OCI-LY7 (cell line): ENCODE measurements at regions not wholly inside any gene's neighbourhood (a gene's known extent, or its start where the extent isn't known, plus 50 kb on each side); places are given as distances from the start of the nearest gene placed in this dataset.

ENCODE experiments used
- BruUV-seq: library from RNA; stranded (reverse); fragments of 400-500 nt; replicated peaks from 2 replicates; lab custom pipeline; 2021; lab: Mats Ljungman, UMichigan
- CTCF ChIA-PET: fragments of 300-600 bp; sonication (Branson Sonifier 250); formaldehyde crosslinking; loops from one replicate; lab custom pipeline; 2022; ENCODE audit warnings: antibody characterized with exemption; ENCODE audit not compliant: unreplicated experiment; lab: Charles Lee
- POLR2A ChIA-PET: fragments of 300-600 bp; sonication (Branson Sonifier 250); formaldehyde crosslinking; loops from one replicate; lab custom pipeline; 2022; ENCODE audit warnings: antibody characterized with exemption; lab: Charles Lee
- DNase-seq: peaks from one replicate; pipeline ENCODE4 v3.0.0-alpha.2; 2015; ENCODE audit warnings: low spot score
- H2AFZ ChIP-seq: fragments of 200-600 bp; sonication (generic), shearing (Covaris generic); 2 replicates; pipeline ENCODE4 v1.6.1; 2014; ENCODE audit warnings: mild to moderate bottlenecking, antibody characterized with exemption, low read length, moderate library complexity
- H3K27ac ChIP-seq: fragments of 200-600 bp; sonication (generic); 2 replicates; pipeline ENCODE4 v1.5.1; 2014; ENCODE audit warnings: mixed run types, low read depth, mild to moderate bottlenecking, moderate library complexity, low read length, inconsistent platforms; ENCODE audit not compliant: poor library complexity, severe bottlenecking
- H3K36me3 ChIP-seq: fragments of 200-600 bp; sonication (generic); 2 replicates; pipeline ENCODE4 v1.6.1; 2014; ENCODE audit warnings: mild to moderate bottlenecking, antibody characterized with exemption, low read length, moderate library complexity, mixed read lengths; ENCODE audit not compliant: insufficient read depth
- H3K4me1 ChIP-seq: fragments of 200-600 bp; sonication (generic); 2 replicates; pipeline ENCODE4 v1.5.1; 2014; ENCODE audit warnings: mild to moderate bottlenecking, low read length; ENCODE audit not compliant: insufficient read depth, poor library complexity, severe bottlenecking
- H3K4me2 ChIP-seq: fragments of 200-600 bp; sonication (generic); 2 replicates; pipeline ENCODE4 v1.6.1; 2014; ENCODE audit warnings: mild to moderate bottlenecking, low read length
- H3K4me3 ChIP-seq: fragments of 200-600 bp; sonication (generic); 2 replicates; pipeline ENCODE4 v1.5.1; 2014; ENCODE audit warnings: mild to moderate bottlenecking, low read depth, low read length; ENCODE audit not compliant: poor library complexity, severe bottlenecking
- H3K79me2 ChIP-seq: fragments of 200-600 bp; sonication (generic); 2 replicates; pipeline ENCODE4 v1.6.1; 2016; ENCODE audit warnings: low read depth, mild to moderate bottlenecking, low read length, moderate library complexity, mixed read lengths; ENCODE audit not compliant: insufficient read depth
- H3K9me2 ChIP-seq: fragments of 200-600 bp; sonication (generic); 2 replicates; pipeline ENCODE4 v1.6.1; 2016; ENCODE audit warnings: mild to moderate bottlenecking, low read length, mixed read lengths; ENCODE audit not compliant: insufficient read depth
- H3K9me3 ChIP-seq: fragments of 200-600 bp; sonication (generic); 2 replicates; pipeline ENCODE4 v1.6.1; 2014; ENCODE audit warnings: mild to moderate bottlenecking, mixed run types, low read length, mixed read lengths
- H4K20me1 ChIP-seq: fragments of 200-600 bp; sonication (generic); 2 replicates; pipeline ENCODE4 v1.6.1; 2014; ENCODE audit warnings: mild to moderate bottlenecking, antibody characterized with exemption, low read length, moderate library complexity, mixed read lengths; ENCODE audit not compliant: insufficient read depth
- EZH2phosphoT487 ChIP-seq: fragments of 200-600 bp; sonication (generic); IDR thresholded peaks from 2 replicates; pipeline ENCODE4 v1.6.1; 2018; ENCODE audit warnings: low read depth, borderline replicate concordance, mild to moderate bottlenecking, mixed run types, antibody characterized with exemption, low read length, moderate library complexity, mixed read lengths
- intact Hi-C: fragments of 100-400 bp; cut with micrococcal nuclease; formaldehyde crosslinking; loops from one replicate; pipeline ENCODE4 v1.10.0; 2022; ENCODE audit not compliant: unreplicated experiment
- TF ChIP-seq, protein P1 (sequence below): fragments of 200-600 bp; sonication (generic); conservative IDR thresholded peaks from 2 replicates; pipeline ENCODE4 v1.5.1; 2014; ENCODE audit warnings: mild to moderate bottlenecking, antibody characterized with exemption, low read length, moderate library complexity, mixed read lengths

DNA sequence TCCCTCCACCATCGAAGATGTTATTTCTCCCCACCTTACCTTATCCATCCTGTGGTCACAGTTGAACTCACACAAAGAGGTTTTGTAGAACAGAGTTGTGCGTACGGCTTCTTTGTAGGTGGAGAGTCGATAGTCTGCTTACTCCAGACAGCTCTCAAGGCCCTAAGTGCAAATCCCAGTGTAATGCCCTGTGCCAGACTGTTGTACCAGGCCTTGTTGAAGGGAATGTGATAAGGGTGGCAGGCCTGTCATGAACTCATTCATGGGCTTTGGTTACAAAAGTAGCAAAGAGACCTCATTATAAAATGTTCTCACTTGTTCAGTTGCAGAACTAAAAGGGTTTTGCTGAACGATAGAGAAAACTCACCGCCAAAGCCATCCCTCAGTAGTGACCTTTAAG lies 288.7 kb upstream of the CADM1 start:
- Histone ChIP-seq H3K4me1 (no peaks in the 10 kb centered on the region), H3K27ac (no peak overlapping the region), H3K4me3 (no peak overlapping the region), H3K9me3 (no peaks in the 10 kb centered on the region), H3K79me2 (no peaks in the 10 kb centered on the region), H3K9me2 (no peaks in the 10 kb centered on the region), H4K20me1 (no peaks in the 10 kb centered on the region), H3K4me2 (no peak overlapping the region), H2AFZ (no peak overlapping the region), H3K36me3 (no peaks in the 10 kb centered on the region)
- BruUV-seq = no TSS peak
- CTCF ChIA-PET = no interaction called here
- intact Hi-C loops = no loop called here
- TF ChIP-seq, protein P1, sequence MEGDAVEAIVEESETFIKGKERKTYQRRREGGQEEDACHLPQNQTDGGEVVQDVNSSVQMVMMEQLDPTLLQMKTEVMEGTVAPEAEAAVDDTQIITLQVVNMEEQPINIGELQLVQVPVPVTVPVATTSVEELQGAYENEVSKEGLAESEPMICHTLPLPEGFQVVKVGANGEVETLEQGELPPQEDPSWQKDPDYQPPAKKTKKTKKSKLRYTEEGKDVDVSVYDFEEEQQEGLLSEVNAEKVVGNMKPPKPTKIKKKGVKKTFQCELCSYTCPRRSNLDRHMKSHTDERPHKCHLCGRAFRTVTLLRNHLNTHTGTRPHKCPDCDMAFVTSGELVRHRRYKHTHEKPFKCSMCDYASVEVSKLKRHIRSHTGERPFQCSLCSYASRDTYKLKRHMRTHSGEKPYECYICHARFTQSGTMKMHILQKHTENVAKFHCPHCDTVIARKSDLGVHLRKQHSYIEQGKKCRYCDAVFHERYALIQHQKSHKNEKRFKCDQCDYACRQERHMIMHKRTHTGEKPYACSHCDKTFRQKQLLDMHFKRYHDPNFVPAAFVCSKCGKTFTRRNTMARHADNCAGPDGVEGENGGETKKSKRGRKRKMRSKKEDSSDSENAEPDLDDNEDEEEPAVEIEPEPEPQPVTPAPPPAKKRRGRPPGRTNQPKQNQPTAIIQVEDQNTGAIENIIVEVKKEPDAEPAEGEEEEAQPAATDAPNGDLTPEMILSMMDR = no peak
- no peak for TF ChIP-seq EZH2phosphoT487
- no peak for DNase-seq
- POLR2A ChIA-PET = no interaction called here

DNA sequence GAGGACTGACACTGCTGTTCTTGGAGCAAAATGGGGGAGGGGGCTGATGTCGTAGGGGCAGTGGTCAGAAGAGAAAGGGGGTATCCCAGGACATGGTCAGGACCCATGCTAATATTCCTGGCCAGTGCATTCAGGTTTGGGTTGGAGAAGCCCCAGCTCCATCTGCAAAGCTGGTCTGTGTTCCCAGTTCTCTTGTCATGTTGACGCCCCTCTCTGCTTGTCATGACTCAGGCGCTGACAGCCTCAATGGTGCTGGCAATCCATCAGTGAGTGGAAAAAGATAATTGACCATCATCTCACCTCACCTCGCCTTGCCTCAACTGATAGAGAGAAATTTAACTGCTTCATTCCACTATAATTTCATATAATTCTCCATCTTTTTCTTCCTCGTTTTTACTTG lies 283.1 kb upstream of the CADM1 start:
- Histone ChIP-seq H3K27ac (no peak overlapping the region), H3K79me2 (no peaks in the 10 kb centered on the region), H3K9me3 (no peaks in the 10 kb centered on the region), H3K4me2 (no peak overlapping the region), H3K9me2 (no peaks in the 10 kb centered on the region), H3K4me3 (no peak overlapping the region), H4K20me1 (no peaks in the 10 kb centered on the region), H3K36me3 (no peaks in the 10 kb centered on the region), H3K4me1 (no peaks in the 10 kb centered on the region), H2AFZ (no peak overlapping the region)
- BruUV-seq = no TSS peak
- DNase-seq = no peak
- TF ChIP-seq EZH2phosphoT487 = no peak
- TF ChIP-seq, protein P1 = no peak
- ChIA-PET POLR2A (interaction anchor here (0.7 kb wide), 1 partner anchor 23 kb away, joined by 3 read pairs; no protein-coding TSS in a partner anchor), CTCF (no interaction called here)
- intact Hi-C loops = no loop called here

DNA sequence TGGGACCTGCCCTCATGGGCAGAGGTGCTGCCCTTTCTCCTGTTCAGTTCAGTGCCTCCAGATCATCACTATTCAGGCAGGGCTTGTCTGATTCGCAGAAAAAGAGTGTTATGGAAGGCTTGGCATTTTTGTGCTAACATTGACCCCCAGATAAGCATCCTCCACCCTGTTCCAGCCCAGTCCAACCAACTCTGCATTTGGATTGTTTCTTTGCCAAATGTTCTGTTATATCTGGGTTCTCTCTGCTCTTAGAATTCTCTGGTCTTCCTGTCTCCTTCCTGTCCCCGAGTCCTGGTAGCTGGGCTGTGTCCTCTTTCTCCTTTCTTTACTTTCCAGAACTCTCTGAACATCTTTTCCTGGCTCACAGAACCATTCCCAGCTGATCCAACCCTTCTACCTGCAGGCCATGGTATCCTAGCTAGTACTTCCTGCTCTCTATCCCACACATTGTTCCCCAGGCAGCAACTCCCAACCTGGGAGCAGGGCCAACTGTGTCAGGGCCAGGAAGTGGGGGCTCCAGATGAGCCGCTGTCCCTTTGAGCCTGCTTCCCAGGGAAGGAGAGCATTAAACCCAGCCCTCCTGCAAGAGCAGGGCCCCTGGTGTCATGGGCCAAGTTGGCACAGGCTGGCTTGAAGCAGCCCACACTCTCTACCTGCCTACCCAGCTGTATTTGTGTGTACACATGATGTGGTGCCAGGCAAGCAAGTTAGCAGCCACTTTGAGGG lies 280.7 kb upstream of the CADM1 start:
- no peaks in the 10 kb centered on the region for H4K20me1 ChIP-seq
- ChIA-PET CTCF (no interaction called here), POLR2A (interaction anchor here (0.7 kb wide), 1 partner anchor 154 kb away, joined by 3 read pairs; no protein-coding TSS in a partner anchor)
- H3K9me2 ChIP-seq = no peaks in the 10 kb centered on the region
- no peak overlapping the region for H2AFZ ChIP-seq
- no peaks in the 10 kb centered on the region for H3K4me1 ChIP-seq
- H3K79me2 ChIP-seq = no peaks in the 10 kb centered on the region
- DNase-seq = no peak
- intact Hi-C loops = no loop called here
- TF ChIP-seq EZH2phosphoT487 = no peak
- TF ChIP-seq, protein P1 = no peak
- BruUV-seq = no TSS peak
- H3K36me3 ChIP-seq = no peaks in the 10 kb centered on the region
- H3K4me3 ChIP-seq = no peak overlapping the region
- no peak overlapping the region for H3K27ac ChIP-seq
- no peak overlapping the region for H3K4me2 ChIP-seq
- H3K9me3 ChIP-seq = no peaks in the 10 kb centered on the region
